GM23338 (cell line): ENCODE measurements at regions not wholly inside any gene's neighbourhood (a gene's known extent, or its start where the extent isn't known, plus 50 kb on each side); places are given as distances from the start of the nearest gene placed in this dataset.
A peak's percentile ranks its signal among the peaks of the same experiment; 100 is the strongest.

ENCODE experiments used
- ATAC-seq: fragments of 200-7000 bp; cut with Tn5 transposase; 3 replicates; pipeline ENCODE4 v1.9.1; 2020
- DNase-seq: peaks from one replicate; pipeline ENCODE4 v3.0.0-alpha.2; 2015; ENCODE audit warnings: low spot score
- H2AFZ ChIP-seq: fragments of 200-600 bp; sonication (generic); 2 replicates; pipeline ENCODE4 v1.8.0; 2016; ENCODE audit warnings: antibody characterized with exemption, mild to moderate bottlenecking, moderate library complexity
- H3F3A ChIP-seq: fragments of 200-600 bp; sonication (generic); replicated peaks from 2 replicates; pipeline ENCODE4 v1.8.0; 2017; ENCODE audit warnings: antibody characterized with exemption, mixed run types, low read depth
- H3K27ac ChIP-seq: fragments of 200-600 bp; sonication (generic); 2 replicates; pipeline ENCODE4 v1.6.1; 2016; ENCODE audit warnings: low read depth
- H3K27me3 ChIP-seq: fragments of 200-600 bp; sonication (generic); 2 replicates; pipeline ENCODE4 v1.8.0; 2016; ENCODE audit warnings: mild to moderate bottlenecking, mixed run types, moderate library complexity; ENCODE audit not compliant: insufficient read depth
- H3K36me3 ChIP-seq: fragments of 200-600 bp; sonication (generic); 2 replicates; pipeline ENCODE4 v1.8.0; 2016; ENCODE audit warnings: mild to moderate bottlenecking; ENCODE audit not compliant: insufficient read depth
- H3K4me1 ChIP-seq: fragments of 200-600 bp; sonication (generic); 2 replicates; pipeline ENCODE4 v1.8.0; 2016; ENCODE audit warnings: mild to moderate bottlenecking, moderate library complexity; ENCODE audit not compliant: insufficient read depth
- H3K4me2 ChIP-seq: fragments of 200-600 bp; sonication (generic); 2 replicates; pipeline ENCODE4 v1.7.1; 2017; ENCODE audit warnings: mixed run types
- H3K4me3 ChIP-seq: fragments of 200-600 bp; sonication (generic); 2 replicates; pipeline ENCODE4 v1.6.1; 2016; ENCODE audit warnings: mixed run types
- H3K79me2 ChIP-seq: fragments of 200-600 bp; sonication (generic); replicated peaks from 2 replicates; pipeline ENCODE4 v1.8.0; 2017; ENCODE audit warnings: mild to moderate bottlenecking; ENCODE audit not compliant: insufficient read depth
- H3K9me2 ChIP-seq: fragments of 200-600 bp; sonication (generic); 2 replicates; pipeline ENCODE4 v1.8.0; 2017; ENCODE audit not compliant: insufficient read depth
- H4K20me1 ChIP-seq: fragments of 200-600 bp; sonication (generic); replicated peaks from 2 replicates; pipeline ENCODE4 v1.8.0; 2017; ENCODE audit warnings: mild to moderate bottlenecking; ENCODE audit not compliant: insufficient read depth
- H3K27ac Mint-ChIP-seq: 2 replicates; pipeline ENCODE4 v1.8.0; 2020; ENCODE audit warnings: inconsistent platforms, mild to moderate bottlenecking, moderate library complexity, mixed read lengths
- H3K27me3 Mint-ChIP-seq: 3 replicates; pipeline ENCODE4 v1.8.0; 2022; ENCODE audit warnings: low read depth, mild to moderate bottlenecking, moderate library complexity, mixed read lengths, inconsistent platforms; ENCODE audit not compliant: insufficient read depth, poor library complexity
- H3K36me3 Mint-ChIP-seq: 3 replicates; pipeline ENCODE4 v1.8.0; 2021; ENCODE audit warnings: low read depth, mild to moderate bottlenecking, inconsistent platforms, moderate library complexity, mixed read lengths
- H3K4me1 Mint-ChIP-seq: 3 replicates; pipeline ENCODE4 v1.8.0; 2020; ENCODE audit warnings: mild to moderate bottlenecking, inconsistent platforms, mixed read lengths
- H3K4me3 Mint-ChIP-seq: 3 replicates; pipeline ENCODE4 v1.8.0; 2021; ENCODE audit warnings: moderate library complexity, mild to moderate bottlenecking, inconsistent platforms, mixed read lengths
- H3K9me3 Mint-ChIP-seq: 3 replicates; pipeline ENCODE4 v1.8.0; 2020; ENCODE audit warnings: moderate library complexity, mild to moderate bottlenecking, inconsistent platforms, mixed read lengths
- CTCF ChIP-seq, 2 experiments: fragments of 200-600 bp in 1 of 2; sonication (generic) in 1 of 2; conservative IDR thresholded peaks; 2 replicates each; pipeline versions ENCODE4 v1.5.1 to v1.6.1; 2016 to 2017; ENCODE audit warnings: antibody characterized with exemption in 2 of 2, low read depth in 2 of 2, mild to moderate bottlenecking in 2 of 2, moderate library complexity in 1 of 2
- EZH2 ChIP-seq: fragments of 200-600 bp; sonication (generic); IDR thresholded peaks from one replicate; pipeline ENCODE4 v1.8.0; 2017; ENCODE audit warnings: antibody characterized with exemption, mild to moderate bottlenecking, low read depth; ENCODE audit not compliant: unreplicated experiment
- NANOG ChIP-seq: IDR thresholded peaks from 2 replicates; pipeline ENCODE4 v1.6.1; 2016; ENCODE audit warnings: antibody characterized with exemption, borderline replicate concordance
- STAT1 ChIP-seq: IDR thresholded peaks from one replicate; pipeline ENCODE4 v1.6.1; 2016; ENCODE audit warnings: antibody characterized with exemption; ENCODE audit not compliant: unreplicated experiment
- ZNF114 ChIP-seq: fragments of 250-450 bp; sonication (Bioruptor Pico); IDR thresholded peaks from 2 replicates; pipeline ENCODE4 v1.5.0; 2020; ENCODE audit warnings: mild to moderate bottlenecking, moderate library complexity
- ZNF331 ChIP-seq: fragments of 250-450 bp; sonication (Bioruptor Pico); IDR thresholded peaks from 2 replicates; pipeline ENCODE4 v1.5.0; 2020; ENCODE audit warnings: low read depth, mild to moderate bottlenecking, moderate library complexity
- ZNF462 ChIP-seq: fragments of 250-450 bp; sonication (Bioruptor Pico); IDR thresholded peaks from 2 replicates; pipeline ENCODE4 v1.5.0; 2020; ENCODE audit warnings: mild to moderate bottlenecking, moderate library complexity

GRCh38 chrX:95332530-95332929 lies 1352.1 kb upstream of the DIAPH2 start (continued):
- TF ChIP-seq ZNF462 (CRISPR knock-in tag) (no peak), EZH2 (no peak), NANOG (no peak)

DNA sequence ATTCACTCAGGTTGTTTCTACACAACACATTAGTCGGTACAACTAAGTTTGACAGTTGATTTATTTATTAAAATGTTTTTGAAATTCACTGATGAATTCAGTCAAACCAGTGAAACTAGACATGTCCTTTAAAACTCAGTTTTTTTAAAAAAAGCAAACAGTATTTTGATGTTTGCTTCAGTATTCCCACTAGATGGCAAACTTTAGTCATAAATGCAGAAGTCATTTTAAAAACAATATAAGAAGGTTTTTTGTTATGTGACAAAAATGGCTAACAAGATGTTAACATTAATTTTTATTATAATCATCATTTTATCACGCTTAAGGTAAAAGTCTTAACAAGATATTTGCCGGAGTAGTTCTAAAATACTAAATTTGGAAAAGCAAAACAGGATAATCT lies 1337.8 kb upstream of the DIAPH2 start:
- no peaks in the 10 kb centered on the region for H3K27me3 Mint-ChIP-seq
- Histone ChIP-seq H3K27ac (no peak overlapping the region), H2AFZ (no peak overlapping the region), H3K9me2 (no peaks in the 10 kb centered on the region), H3K36me3 (no peaks in the 10 kb centered on the region), H3F3A (no peaks in the 10 kb centered on the region), H3K79me2 (no peaks in the 10 kb centered on the region), H3K27me3 (no peaks in the 10 kb centered on the region), H3K4me2 (no peak overlapping the region), H3K4me3 (no peak overlapping the region), H3K4me1 (no peaks in the 10 kb centered on the region), H4K20me1 (no peaks in the 10 kb centered on the region)
- no peak overlapping the region for H3K4me3 Mint-ChIP-seq
- H3K9me3 Mint-ChIP-seq: no peaks in the 10 kb centered on the region
- peak; percentile 8 for DNase-seq
- H3K36me3 Mint-ChIP-seq: no peaks in the 10 kb centered on the region
- H3K27ac Mint-ChIP-seq: no peak overlapping the region
- TF ChIP-seq ZNF331 (CRISPR knock-in tag): no peak
- TF ChIP-seq CTCF (conservative IDR thresholded peaks at IDR 0.05; ENCODE audit: low read depth in 2 of 2): peak in 1 of 2 experiments; percentile 51; a peak in 3 of 4 replicates
- no peak for TF ChIP-seq ZNF462 (CRISPR knock-in tag)
- TF ChIP-seq ZNF114 (CRISPR knock-in tag): no peak
- TF ChIP-seq STAT1: no peak
- ATAC-seq: no peak
- peaks cover 4% of the 10 kb centered on the region; the same call in 2 of the 3 replicates for H3K4me1 Mint-ChIP-seq
